ENCODE measurements at regions not wholly inside any gene's neighbourhood (a gene's known extent, or its start where the extent isn't known, plus 50 kb on each side); places are given as distances from the start of the nearest gene placed in this dataset.

- no peak for DNase-seq
Measured at GRCh38 chr21:24298040-24298439, 1309.2 kb downstream of the MRPL39 start.

- no peak for DNase-seq
Measured at GRCh38 chr21:24294171-24294570, 1313.1 kb downstream of the MRPL39 start.

- no peak for DNase-seq
Measured at GRCh38 chr21:24290151-24290833, 1317.0 kb downstream of the MRPL39 start.

- no peak for DNase-seq
Measured at GRCh38 chr21:24289539-24289938, 1317.7 kb downstream of the MRPL39 start.

DNA sequence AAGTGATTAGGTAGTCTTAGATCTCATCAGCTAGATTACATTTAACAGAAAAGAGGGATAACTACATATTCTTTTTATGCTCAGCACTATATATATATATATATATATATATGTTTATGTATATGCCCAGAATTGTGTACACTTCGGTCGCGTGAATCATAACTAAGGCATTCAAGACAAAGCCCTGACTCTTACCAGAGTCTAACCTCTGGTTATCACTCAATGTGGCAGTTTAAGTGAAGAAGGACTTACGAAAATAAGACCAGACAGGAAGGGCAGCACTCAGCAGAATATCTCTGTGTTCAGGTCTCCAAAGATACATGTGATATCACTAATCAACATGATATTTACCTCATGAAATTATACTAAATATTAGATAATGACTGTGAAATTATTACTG lies 1326.7 kb downstream of the MRPL39 start:
- no peak for DNase-seq

- DNase-seq = peak; percentile 19
Measured at GRCh38 chr21:24278711-24279110, 1328.6 kb downstream of the MRPL39 start.

DNA sequence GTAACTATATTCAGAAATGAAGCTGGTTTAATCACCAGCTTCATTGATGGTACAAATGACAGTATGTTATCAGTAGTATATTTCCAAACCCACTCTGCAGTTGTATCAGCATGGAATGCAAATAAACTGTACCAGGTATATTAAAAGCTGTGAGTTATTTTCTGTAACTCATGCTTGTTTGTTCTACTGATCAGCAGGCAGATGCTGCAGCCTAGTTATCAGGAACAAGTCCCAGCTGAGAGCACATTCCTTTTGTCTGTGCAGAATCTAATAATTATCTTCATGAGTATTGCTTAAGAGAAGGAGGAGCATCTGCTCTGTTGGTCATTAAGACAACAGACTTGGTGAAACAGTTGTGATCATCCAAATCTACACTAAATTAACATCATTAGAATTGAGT lies 1331.1 kb downstream of the MRPL39 start:
- no peak for DNase-seq

- no peak for DNase-seq
Measured at GRCh38 chr21:24275616-24276015, 1331.7 kb downstream of the MRPL39 start.

GRCh38 chr21:24272521-24272938 lies 1334.8 kb downstream of the MRPL39 start:
- DNase-seq = peak; percentile 97

DNA sequence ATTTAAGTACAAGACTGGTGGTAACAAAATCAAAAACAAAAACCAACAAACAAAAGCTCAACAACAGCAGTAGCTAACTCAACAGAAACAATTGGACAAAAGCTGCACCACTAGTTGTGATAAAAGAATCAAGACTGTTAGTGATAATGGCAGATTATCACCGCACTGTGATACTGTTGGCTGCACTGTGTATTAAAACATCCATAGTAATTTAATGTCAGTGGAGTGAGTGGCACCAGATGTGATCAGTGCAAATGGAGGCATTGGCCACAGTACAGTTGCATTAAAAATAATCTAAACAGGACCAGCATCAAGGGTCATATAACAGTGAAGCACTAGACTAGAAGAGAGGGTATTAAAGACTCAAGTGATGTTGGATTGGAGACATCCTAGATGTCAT lies 1341.3 kb downstream of the MRPL39 start:
- no peak for DNase-seq

GRCh38 chr21:24260751-24261150 lies 1346.5 kb downstream of the MRPL39 start:
- no peak for DNase-seq

- no peak for DNase-seq
Measured at GRCh38 chr21:24259241-24259640, 1348.0 kb downstream of the MRPL39 start.

DNA sequence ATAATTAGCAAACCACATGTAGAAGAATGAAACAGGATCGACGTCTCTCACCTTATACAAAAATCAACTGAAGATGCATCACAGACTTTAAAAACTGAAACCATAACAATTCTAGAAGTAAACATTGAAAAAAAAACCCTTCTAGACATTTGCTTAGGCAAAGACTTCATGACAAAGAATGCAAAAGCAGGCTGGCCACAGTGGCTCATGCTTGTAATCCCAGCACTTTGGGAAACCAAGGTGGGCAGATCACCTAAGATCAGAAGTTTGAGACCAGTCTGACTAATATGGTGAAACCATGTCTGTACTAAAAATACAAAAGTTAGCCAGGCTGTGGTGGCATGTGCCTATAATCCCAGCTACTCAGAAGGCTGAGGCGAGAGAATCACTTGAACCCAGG lies 1351.7 kb downstream of the MRPL39 start:
- DNase-seq = no peak

DNA sequence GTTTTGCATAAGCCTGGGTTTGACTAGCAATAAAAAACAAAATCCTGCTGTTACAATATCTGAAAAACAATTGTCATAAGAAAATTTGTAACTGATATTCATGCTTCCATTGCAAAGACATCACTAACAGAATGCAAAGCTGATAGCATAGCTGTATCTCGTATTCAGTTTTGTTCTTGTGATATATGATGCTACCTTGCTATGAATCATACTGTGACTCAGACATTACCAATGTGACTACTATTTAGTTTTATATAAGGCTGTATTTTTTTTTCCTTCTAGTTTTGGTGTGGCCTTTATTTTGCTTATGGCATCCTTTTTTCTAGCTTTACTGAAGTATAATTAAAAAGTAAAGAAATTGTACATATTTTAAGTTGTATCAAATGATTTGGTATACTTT lies 1381.8 kb downstream of the MRPL39 start:
- no peak for DNase-seq

DNA sequence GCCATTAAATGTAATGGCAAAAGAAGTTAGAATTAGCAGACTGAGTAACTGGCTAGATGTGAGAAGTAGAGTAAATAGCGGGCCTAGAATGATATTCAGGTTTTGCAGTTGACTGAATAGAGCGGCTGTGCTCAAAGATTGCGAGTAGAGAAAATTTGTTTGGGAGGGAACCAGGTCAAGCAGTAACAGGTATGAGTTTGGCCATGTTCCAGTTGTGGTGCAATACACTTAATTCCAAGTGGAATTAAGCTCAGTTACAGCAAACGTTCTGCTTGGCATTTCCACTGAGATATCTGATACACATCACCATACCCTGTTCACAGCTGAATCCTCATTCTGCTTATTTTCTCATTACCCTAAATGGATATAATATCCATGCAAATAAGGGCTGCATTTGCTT lies 1382.9 kb downstream of the MRPL39 start:
- DNase-seq = no peak

DNA sequence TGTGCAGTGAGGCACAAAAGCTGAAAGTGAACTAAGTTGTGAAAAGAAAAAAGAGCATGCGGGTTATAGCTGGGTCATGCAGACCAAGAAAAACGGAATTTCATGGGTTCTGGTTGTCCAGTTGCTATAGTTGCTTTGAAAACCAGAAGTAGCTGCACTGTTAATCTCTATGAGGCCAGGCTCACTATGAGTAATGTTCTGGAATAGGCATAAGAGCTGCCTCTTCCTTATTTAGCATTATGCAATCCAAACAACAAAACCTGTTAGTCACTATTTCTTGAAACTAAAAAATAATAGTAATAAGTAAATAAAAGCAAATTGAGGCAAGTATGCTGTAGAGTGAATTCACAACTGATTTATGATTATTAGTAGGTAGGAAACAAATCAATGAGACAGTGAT lies 1383.7 kb downstream of the MRPL39 start:
- DNase-seq = no peak

DNA sequence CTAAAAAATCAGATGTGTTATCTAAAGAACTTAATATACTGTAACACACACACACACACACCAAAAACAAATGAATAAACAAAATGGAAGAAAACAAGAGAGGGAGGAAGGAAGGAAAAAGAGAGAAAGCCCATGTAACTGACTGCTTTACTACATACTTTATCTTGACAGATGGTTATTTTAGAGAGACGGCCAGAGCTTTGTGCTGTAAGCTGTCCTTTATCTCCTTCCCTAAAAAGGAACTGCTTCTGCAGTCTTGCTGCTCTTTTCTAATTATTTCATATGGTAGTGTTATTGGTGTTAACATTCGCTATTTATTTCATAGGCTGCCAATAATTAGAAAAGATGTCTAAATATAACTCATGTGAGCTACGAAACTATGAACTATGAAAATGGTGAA lies 1384.6 kb downstream of the MRPL39 start:
- no peak for DNase-seq

DNA sequence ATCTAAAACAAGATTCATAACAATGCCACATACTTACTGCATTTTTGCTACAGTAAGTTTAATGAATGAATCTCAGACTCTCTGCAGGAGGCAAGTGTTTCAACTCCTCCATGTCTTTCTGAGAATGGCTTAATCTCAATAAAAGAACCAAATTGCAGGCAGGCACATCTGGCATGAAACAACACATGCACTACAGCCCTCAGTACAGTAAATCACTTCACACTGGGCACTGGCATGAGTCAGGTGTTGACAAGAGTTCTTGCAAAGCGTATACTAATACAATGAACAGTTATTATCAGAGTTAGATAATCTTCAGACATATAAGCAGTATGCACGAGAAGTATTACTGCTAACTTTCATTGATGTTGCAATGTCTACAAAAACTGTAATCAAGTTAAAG lies 1386.8 kb downstream of the MRPL39 start:
- no peak for DNase-seq

DNA sequence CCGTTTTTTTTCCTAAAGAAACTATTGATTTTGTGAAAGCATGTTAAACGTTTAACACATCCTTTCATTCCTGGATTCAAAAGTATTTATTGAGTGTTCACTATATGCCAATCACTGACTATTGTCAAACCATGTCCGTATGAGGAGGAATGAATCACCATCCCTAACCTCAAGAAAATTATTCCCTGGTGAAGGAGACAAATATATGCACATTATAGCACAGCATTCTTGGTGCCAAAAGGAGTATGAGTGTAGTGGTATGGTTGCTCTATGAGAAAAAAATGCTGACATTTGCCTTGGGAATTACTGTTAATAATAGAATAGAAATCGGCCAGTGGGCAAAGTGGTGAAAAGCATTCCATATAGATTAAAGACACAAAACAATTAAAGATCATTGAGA lies 1390.1 kb downstream of the MRPL39 start:
- no peak for DNase-seq

- DNase-seq = no peak
Measured at GRCh38 chr21:24210130-24210529, 1397.2 kb downstream of the MRPL39 start.

GRCh38 chr21:24208562-24209260 lies 1398.6 kb downstream of the MRPL39 start:
- DNase-seq = no peak

DNA sequence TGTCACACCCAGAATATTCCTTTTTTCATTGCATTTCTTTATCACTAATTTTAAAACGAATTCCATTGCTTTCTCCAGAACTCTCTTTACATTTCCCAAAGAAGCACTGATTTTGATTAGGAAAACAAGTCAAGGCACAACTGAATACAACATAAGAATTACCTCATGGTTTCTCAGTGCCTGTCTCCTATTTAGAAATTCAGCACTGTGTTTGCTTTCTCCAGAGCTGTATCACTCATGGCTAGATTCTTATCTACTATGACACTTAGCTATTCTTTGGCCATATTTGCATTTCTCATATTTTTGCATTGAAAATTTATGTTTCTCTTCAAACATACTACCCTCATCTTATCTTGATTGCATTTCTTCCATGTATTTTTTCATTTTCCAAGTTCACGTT lies 1402.0 kb downstream of the MRPL39 start:
- DNase-seq = no peak

DNA sequence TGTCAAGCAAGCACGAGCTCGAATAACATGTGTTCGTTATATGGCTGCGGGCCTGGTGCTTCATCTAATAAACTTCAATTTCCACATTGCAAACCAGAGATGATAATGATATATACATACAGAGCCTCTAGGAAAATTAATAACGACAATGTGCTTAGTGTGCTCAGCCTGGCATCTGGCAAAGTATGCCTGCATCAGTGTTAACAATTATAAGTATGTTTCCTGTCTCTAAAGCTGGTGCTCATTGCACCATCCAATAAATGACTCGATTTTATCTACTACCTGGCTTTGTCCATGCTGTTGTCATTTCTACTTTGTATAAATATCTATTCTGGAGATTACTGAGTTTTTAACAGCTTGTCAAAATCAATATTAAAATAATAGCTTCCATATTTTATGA lies 1402.6 kb downstream of the MRPL39 start:
- DNase-seq = no peak

DNA sequence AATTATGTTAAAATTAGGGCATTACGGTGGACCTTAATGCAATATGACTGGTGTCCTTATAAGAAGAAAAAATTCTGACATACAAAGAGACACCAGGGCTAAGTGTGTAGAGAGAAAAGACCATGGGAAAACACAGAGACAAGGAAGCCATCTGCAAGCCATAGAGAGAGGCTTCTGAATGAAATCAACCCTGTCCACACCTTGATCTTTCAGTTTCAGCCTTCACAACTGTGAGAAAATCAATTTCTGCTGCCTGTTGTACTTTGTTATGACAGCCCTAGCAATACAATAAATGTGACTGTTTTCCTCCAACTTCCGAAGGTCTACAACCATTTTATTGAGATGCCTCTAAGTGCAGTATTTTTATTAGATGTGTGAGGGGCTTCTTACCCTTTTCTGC lies 1407.2 kb downstream of the MRPL39 start:
- DNase-seq = no peak

- no peak for DNase-seq
Measured at GRCh38 chr21:24197923-24198322, 1409.4 kb downstream of the MRPL39 start.

Data from GF-D8 (cell line).